CD4-positive, alpha-beta memory T cell (primary cell): ENCODE measurements at regions not wholly inside any gene's neighbourhood (a gene's known extent, or its start where the extent isn't known, plus 50 kb on each side); places are given as distances from the start of the nearest gene placed in this dataset.
"Not testable (repeated sequence)": the region's sequence is repeated elsewhere in the genome, so short reads cannot be mapped to it uniquely, and the experiment has no call there.

Experiments used
- CTCF ChIA-PET: fragments of 350-600 bp; sonication (Branson Sonifier 250); formaldehyde crosslinking; loops from one replicate; lab custom pipeline; 2021; ENCODE audit warnings: inconsistent platforms; ENCODE audit not compliant: partially characterized antibody; lab: Charles Lee
- POLR2A ChIA-PET: fragments of 350-600 bp; sonication (Branson Sonifier 250); formaldehyde crosslinking; loops from one replicate; lab custom pipeline; 2021; ENCODE audit not compliant: partially characterized antibody; lab: Charles Lee
- DNase-seq, 5 donors: peaks; one replicate each; pipeline versions ENCODE4 v3.0.0 to v3.0.0-alpha.2; 2020 to 2022; ENCODE audit warnings: mixed read lengths in 1 of 5
- H3K27ac ChIP-seq: one replicate; pipeline ENCODE4 v1.7.0; 2013; ENCODE audit warnings: low read depth, low read length
- H3K27me3 ChIP-seq: 2 replicates; pipeline ENCODE4 v1.7.0; 2013; ENCODE audit warnings: mild to moderate bottlenecking, low read length, moderate library complexity; ENCODE audit not compliant: insufficient read depth
- H3K36me3 ChIP-seq: 2 replicates; pipeline ENCODE4 v1.7.0; 2013; ENCODE audit warnings: mild to moderate bottlenecking, low read length, moderate library complexity; ENCODE audit not compliant: insufficient read depth
- H3K4me1 ChIP-seq: 2 replicates; pipeline ENCODE4 v1.7.0; 2013; ENCODE audit warnings: mild to moderate bottlenecking, low read length, moderate library complexity; ENCODE audit not compliant: insufficient read depth
- H3K4me3 ChIP-seq, 2 donors: one replicate each; pipeline ENCODE4 v1.7.0; 2013; ENCODE audit warnings: low read length in 2 of 2, mild to moderate bottlenecking in 1 of 2
- H3K9me3 ChIP-seq, 2 donors: one replicate each; pipeline ENCODE4 v1.7.0; 2013; ENCODE audit warnings: low read length in 2 of 2, control low read depth in 1 of 2; ENCODE audit not compliant: control insufficient read depth in 1 of 2
- H3K27ac Mint-ChIP-seq, 7 donors: one replicate each; pipeline ENCODE4 v1.8.0; 2020 to 2021; ENCODE audit warnings: mixed read lengths in 7 of 7, mild to moderate bottlenecking in 6 of 7, inconsistent platforms in 3 of 7, moderate library complexity in 3 of 7
- H3K27me3 Mint-ChIP-seq, 2 donors: one replicate each; pipeline ENCODE4 v1.8.0; 2020 to 2021; ENCODE audit warnings: mixed read lengths in 2 of 2
- H3K36me3 Mint-ChIP-seq, 2 donors: one replicate each; pipeline ENCODE4 v1.8.0; 2020 to 2021; ENCODE audit warnings: mixed read lengths in 2 of 2, inconsistent platforms in 1 of 2, mild to moderate bottlenecking in 1 of 2
- H3K4me1 Mint-ChIP-seq, 4 donors: one replicate each; pipeline ENCODE4 v1.8.0; 2020 to 2021; ENCODE audit warnings: mixed read lengths in 4 of 4, mild to moderate bottlenecking in 1 of 4
- H3K4me3 Mint-ChIP-seq, 8 donors: one replicate each; pipeline ENCODE4 v1.8.0; 2020 to 2021; ENCODE audit warnings: mixed read lengths in 8 of 8, mild to moderate bottlenecking in 7 of 8, moderate library complexity in 6 of 8, inconsistent platforms in 3 of 8
- H3K9me3 Mint-ChIP-seq, 8 donors: one replicate each; pipeline ENCODE4 v1.8.0; 2020 to 2021; ENCODE audit warnings: mixed read lengths in 8 of 8, mild to moderate bottlenecking in 5 of 8, inconsistent platforms in 3 of 8, moderate library complexity in 1 of 8
- intact Hi-C: fragments of 100-400 bp; cut with micrococcal nuclease; formaldehyde crosslinking; loops from one replicate; pipeline ENCODE4 v1.15.1; 2023

DNA sequence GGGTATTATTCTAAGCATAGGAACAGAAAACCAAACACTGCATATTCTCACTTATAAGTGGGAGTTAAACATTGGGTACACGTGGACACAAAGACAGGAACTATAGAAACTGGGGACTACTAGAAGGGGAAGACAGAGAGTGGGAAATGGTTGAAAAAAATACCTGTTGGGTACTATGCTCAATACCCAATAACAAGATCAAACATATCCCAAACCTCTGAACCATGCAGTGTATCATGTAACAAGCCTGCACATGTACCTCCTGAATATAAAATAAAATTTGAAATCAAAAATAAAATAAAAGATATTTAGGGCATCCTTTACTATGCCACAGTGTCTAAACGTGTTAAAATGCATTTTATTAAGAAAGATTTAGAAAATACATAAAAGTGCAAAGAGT lies 221.0 kb upstream of the TFPI start:
- POLR2A ChIA-PET: no interaction called here
- no peaks in the 10 kb centered on the region for H3K27me3 ChIP-seq
- Mint-ChIP-seq H3K27me3 (no peaks in the 10 kb centered on the region), H3K9me3 (peaks cover 0 to 7% (median 0%) of the 10 kb centered on the region in 8 donors), H3K4me1 (no peaks in the 10 kb centered on the region), H3K36me3 (no peaks in the 10 kb centered on the region), H3K27ac (no peak overlapping the region), H3K4me3 (no peak overlapping the region)
- DNase-seq: no peak
- H3K27ac ChIP-seq: no peak overlapping the region
- no peak overlapping the region for H3K4me3 ChIP-seq
- H3K9me3 ChIP-seq: no peaks in the 10 kb centered on the region
- no peaks in the 10 kb centered on the region for H3K36me3 ChIP-seq
- no peaks in the 10 kb centered on the region for H3K4me1 ChIP-seq
- CTCF ChIA-PET: no interaction called here
- intact Hi-C loops: no loop called here

DNA sequence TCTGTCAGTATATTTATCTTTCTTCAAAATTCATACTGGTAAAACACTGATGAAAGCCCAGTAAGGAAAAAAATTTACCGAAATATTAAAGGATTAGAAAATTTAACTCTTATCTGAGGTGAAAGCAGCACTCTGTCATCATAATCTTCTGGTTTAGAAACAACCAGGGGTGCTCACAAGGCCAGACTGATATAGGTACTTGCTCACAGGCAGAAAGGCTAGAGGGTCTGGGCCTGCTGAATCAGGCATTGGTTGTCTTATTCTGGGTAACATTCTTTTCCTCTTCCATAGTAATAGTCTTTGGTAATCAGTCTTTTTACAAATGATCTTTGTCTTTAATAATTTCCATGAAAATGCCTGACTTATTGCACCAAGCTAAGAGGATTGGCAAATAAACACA lies 221.4 kb upstream of the TFPI start:
- H3K4me3 Mint-ChIP-seq: no peak overlapping the region
- no peaks in the 10 kb centered on the region for H3K36me3 Mint-ChIP-seq
- Histone ChIP-seq H3K4me3 (no peak overlapping the region), H3K36me3 (no peaks in the 10 kb centered on the region), H3K27ac (no peak overlapping the region), H3K9me3 (no peaks in the 10 kb centered on the region), H3K27me3 (no peaks in the 10 kb centered on the region), H3K4me1 (no peaks in the 10 kb centered on the region)
- no peaks in the 10 kb centered on the region for H3K4me1 Mint-ChIP-seq
- no peaks in the 10 kb centered on the region for H3K27me3 Mint-ChIP-seq
- H3K27ac Mint-ChIP-seq: no peak overlapping the region
- DNase-seq: no peak
- intact Hi-C loops: no loop called here
- POLR2A ChIA-PET: no interaction called here
- CTCF ChIA-PET: no interaction called here
- H3K9me3 Mint-ChIP-seq: peaks cover 0 to 7% (median 0%) of the 10 kb centered on the region in 8 donors

DNA sequence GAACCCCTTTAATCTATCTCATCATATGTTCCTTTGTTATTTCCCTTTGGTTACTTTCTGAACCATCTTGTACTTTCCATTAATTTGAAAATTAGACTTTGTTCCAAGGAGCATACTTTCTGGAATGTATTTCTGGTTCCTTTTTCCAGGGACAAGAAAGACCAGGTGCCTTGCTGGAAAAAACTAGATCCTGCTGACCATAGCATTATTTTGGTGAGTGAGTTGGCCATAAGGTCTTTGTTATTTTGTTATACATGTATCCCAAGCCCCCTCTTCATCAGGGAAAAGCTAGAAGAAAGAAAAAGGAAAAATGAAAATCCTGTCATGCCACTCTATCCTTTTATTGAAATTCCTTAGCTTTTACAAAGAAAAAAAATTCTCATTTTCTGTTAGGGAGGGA lies 228.1 kb upstream of the TFPI start:
- Histone ChIP-seq H3K36me3 (no peaks in the 10 kb centered on the region), H3K27ac (no peak overlapping the region), H3K27me3 (no peaks in the 10 kb centered on the region), H3K9me3 (no peaks in the 10 kb centered on the region), H3K4me1 (no peaks in the 10 kb centered on the region), H3K4me3 (no peak overlapping the region)
- intact Hi-C loops: no loop called here
- no peaks in the 10 kb centered on the region for H3K4me1 Mint-ChIP-seq
- H3K36me3 Mint-ChIP-seq: no peaks in the 10 kb centered on the region
- DNase-seq: no peak
- peaks cover 0 to 8% (median 1%) of the 10 kb centered on the region in 8 donors for H3K9me3 Mint-ChIP-seq
- no peak overlapping the region for H3K4me3 Mint-ChIP-seq
- no peak overlapping the region for H3K27ac Mint-ChIP-seq
- ChIA-PET POLR2A (no interaction called here), CTCF (no interaction called here)
- no peaks in the 10 kb centered on the region for H3K27me3 Mint-ChIP-seq

DNA sequence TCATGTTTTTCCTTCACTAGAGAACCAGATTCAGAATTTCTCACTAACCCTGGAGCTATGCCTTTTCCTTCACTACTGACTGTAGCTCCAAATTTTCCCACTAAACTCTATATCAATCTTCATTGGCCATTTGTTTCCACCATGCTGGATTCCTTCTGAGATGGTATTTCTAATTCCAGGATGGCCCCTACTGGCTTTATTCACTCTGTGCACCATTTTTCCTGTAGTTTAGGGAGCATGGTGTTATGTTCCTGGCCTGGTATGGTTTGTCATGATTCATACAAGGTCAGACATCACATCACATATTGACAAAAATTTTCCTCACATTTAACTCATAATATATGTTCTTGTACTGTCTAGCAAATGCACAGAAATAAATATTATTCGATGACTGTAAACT lies 229.2 kb upstream of the TFPI start:
- ChIA-PET POLR2A (no interaction called here), CTCF (no interaction called here)
- no peaks in the 10 kb centered on the region for H3K27me3 ChIP-seq
- H3K27me3 Mint-ChIP-seq: no peaks in the 10 kb centered on the region
- intact Hi-C loops: no loop called here
- DNase-seq: no peak
- no peak overlapping the region for H3K4me3 ChIP-seq
- no peaks in the 10 kb centered on the region for H3K9me3 ChIP-seq
- H3K36me3 Mint-ChIP-seq: no peaks in the 10 kb centered on the region
- H3K4me1 Mint-ChIP-seq: no peaks in the 10 kb centered on the region
- no peak overlapping the region for H3K27ac ChIP-seq
- no peaks in the 10 kb centered on the region for H3K36me3 ChIP-seq
- no peak overlapping the region for H3K4me3 Mint-ChIP-seq
- H3K4me1 ChIP-seq: no peaks in the 10 kb centered on the region
- H3K9me3 Mint-ChIP-seq: peaks cover 0 to 8% (median 3%) of the 10 kb centered on the region in 8 donors
- H3K27ac Mint-ChIP-seq: no peak overlapping the region

DNA sequence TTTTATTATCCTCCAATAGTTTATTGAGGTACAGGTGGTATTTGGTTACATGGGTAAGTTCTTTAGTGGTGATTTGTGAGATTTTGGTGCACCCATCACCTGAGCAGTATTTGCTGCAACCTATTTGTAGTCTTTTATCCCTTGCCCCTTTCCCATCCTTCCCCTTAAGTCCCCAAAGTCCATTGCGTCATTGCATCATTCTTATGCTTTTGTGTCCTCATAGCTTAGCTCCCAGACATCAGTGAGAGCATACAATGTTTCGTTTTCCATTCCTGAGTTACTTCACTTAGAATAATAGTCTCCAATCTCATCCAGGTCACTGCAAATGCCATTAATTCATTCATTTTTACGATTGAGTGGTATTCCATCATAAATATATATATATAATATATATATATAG lies 229.9 kb upstream of the TFPI start:
- H3K4me1 Mint-ChIP-seq, H3K4me1 ChIP-seq, H3K27me3 ChIP-seq, DNase-seq, H3K36me3 Mint-ChIP-seq, H3K9me3 Mint-ChIP-seq, H3K27ac Mint-ChIP-seq, POLR2A ChIA-PET, CTCF ChIA-PET, H3K4me3 Mint-ChIP-seq, intact Hi-C loops, H3K27ac ChIP-seq, H3K9me3 ChIP-seq, H3K4me3 ChIP-seq, H3K27me3 Mint-ChIP-seq, H3K36me3 ChIP-seq: not testable (repeated sequence)

DNA sequence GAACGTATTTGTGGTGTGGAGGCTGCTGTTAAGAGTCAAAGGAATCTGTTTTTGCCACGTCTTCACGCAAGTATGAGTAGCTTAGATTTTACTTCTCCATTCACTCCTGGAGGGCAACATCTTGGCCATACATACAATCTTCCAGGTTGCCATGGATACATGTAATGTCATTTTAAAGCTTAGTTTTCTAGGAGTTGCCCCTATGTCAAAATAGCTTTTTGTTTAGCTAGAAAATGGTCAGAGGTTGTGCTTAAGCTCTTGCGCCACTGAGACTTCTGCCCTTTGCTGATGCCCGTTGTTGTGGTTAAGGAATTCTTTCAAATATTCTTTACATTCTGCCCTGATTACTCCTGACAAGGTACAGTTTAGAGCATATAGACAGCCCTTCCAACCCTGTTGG lies 245.4 kb upstream of the TFPI start:
- intact Hi-C loops: no loop called here
- Histone ChIP-seq H3K27ac (no peak overlapping the region), H3K36me3 (no peaks in the 10 kb centered on the region), H3K4me3 (no peak overlapping the region), H3K27me3 (no peaks in the 10 kb centered on the region), H3K9me3 (no peaks in the 10 kb centered on the region), H3K4me1 (no peaks in the 10 kb centered on the region)
- H3K4me3 Mint-ChIP-seq: no peak overlapping the region
- H3K9me3 Mint-ChIP-seq: peaks cover 5 to 49% (median 12%) of the 10 kb centered on the region in 8 donors
- ChIA-PET POLR2A (no interaction called here), CTCF (no interaction called here)
- DNase-seq: no peak
- no peak overlapping the region for H3K27ac Mint-ChIP-seq
- H3K27me3 Mint-ChIP-seq: no peaks in the 10 kb centered on the region
- H3K36me3 Mint-ChIP-seq: no peaks in the 10 kb centered on the region
- no peaks in the 10 kb centered on the region for H3K4me1 Mint-ChIP-seq

DNA sequence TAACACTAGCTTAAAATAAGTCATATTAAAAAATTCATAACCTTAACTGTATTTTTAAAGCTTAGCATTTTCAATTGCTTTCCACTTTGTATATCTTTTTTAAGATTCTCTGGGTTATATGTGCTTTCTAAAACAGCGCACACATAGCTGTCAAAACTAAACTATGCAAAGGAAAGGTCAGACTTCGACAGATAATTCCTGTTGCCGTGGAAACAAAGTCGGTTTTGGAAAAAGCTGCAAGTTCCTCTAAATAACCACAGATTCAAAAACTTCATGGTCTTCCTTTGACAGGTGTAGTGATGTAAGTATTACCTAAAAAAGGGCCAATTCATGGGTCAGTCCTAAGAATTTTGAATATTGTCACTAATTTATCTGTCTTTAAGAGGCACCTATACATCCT lies 249.6 kb upstream of the TFPI start:
- H3K27me3 ChIP-seq: no peaks in the 10 kb centered on the region
- no peaks in the 10 kb centered on the region for H3K4me1 Mint-ChIP-seq
- H3K27ac Mint-ChIP-seq: no peak overlapping the region
- no peaks in the 10 kb centered on the region for H3K4me1 ChIP-seq
- H3K4me3 ChIP-seq: no peak overlapping the region
- no peak for DNase-seq
- intact Hi-C loops: no loop called here
- CTCF ChIA-PET: no interaction called here
- H3K9me3 Mint-ChIP-seq: peaks cover 2 to 21% (median 4%) of the 10 kb centered on the region in 8 donors
- no peak overlapping the region for H3K4me3 Mint-ChIP-seq
- H3K36me3 ChIP-seq: no peaks in the 10 kb centered on the region
- H3K27me3 Mint-ChIP-seq: no peaks in the 10 kb centered on the region
- H3K36me3 Mint-ChIP-seq: no peaks in the 10 kb centered on the region
- H3K27ac ChIP-seq: no peak overlapping the region
- H3K9me3 ChIP-seq: no peaks in the 10 kb centered on the region
- POLR2A ChIA-PET: no interaction called here

DNA sequence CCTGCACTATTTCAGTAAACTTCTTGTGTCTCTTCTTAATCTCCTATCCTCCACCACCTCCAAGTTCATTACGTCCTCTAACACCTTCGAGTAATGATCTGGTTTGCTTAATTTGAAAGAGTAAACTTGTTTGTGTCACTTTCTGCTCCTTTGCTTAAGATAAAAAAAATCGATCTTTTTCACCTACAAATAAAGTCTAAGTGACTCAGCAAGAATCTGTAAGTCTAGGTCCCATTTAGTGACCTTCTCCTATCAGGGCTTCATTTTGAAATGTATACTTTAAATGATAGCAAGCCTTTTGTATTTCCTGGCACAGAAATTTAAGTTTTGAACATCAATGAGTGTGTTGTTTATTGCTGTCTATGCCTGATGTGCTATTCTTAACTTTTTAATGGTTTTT lies 260.9 kb upstream of the TFPI start:
- Mint-ChIP-seq H3K4me1 (no peaks in the 10 kb centered on the region), H3K9me3 (peaks cover 0 to 5% (median 0%) of the 10 kb centered on the region in 8 donors), H3K36me3 (no peaks in the 10 kb centered on the region), H3K27me3 (no peaks in the 10 kb centered on the region), H3K4me3 (no peak overlapping the region), H3K27ac (no peak overlapping the region)
- intact Hi-C loops: no loop called here
- POLR2A ChIA-PET: no interaction called here
- no peaks in the 10 kb centered on the region for H3K9me3 ChIP-seq
- no peak for DNase-seq
- H3K4me3 ChIP-seq: no peak overlapping the region
- CTCF ChIA-PET: no interaction called here
- no peaks in the 10 kb centered on the region for H3K4me1 ChIP-seq
- H3K27ac ChIP-seq: no peak overlapping the region
- no peaks in the 10 kb centered on the region for H3K36me3 ChIP-seq
- H3K27me3 ChIP-seq: no peaks in the 10 kb centered on the region
